HL-60/S4 treated with retinoic acid at 250 ng/mL for 4 days and 3 days (cell line): ENCODE measurements at regions not wholly inside any gene's neighbourhood (a gene's known extent, or its start where the extent isn't known, plus 50 kb on each side); places are given as distances from the start of the nearest gene placed in this dataset.

ENCODE experiments used
- in situ Hi-C: fragments of 300-500 bp; cut with MboI; formaldehyde crosslinking; loops from 2 replicates; pipeline ENCODE4 v1.7.0; 2022; ENCODE audit warnings: low sequenced_read_pairs

DNA sequence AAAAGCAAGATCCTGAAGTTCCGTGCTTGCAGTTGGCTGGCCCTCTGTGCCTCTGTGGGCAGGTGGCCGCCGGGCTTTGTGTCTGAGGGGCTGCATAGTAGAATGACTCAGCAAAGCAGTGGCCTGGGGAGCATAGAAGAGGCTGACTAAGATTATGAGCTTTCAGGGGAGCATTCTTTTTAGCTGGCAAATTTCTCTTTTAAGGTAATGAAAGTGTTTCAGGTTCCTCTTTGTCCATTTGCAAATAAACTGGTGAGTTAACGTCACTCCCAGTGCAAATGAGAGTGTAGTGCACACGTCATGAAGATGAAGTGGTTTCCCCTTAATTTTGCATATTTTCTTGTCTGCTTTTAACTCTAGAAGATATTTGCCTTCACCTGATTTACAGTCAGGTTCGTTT, 98.6 kb downstream of the BCL2L11 start:
- in situ Hi-C loops = no loop called here

DNA sequence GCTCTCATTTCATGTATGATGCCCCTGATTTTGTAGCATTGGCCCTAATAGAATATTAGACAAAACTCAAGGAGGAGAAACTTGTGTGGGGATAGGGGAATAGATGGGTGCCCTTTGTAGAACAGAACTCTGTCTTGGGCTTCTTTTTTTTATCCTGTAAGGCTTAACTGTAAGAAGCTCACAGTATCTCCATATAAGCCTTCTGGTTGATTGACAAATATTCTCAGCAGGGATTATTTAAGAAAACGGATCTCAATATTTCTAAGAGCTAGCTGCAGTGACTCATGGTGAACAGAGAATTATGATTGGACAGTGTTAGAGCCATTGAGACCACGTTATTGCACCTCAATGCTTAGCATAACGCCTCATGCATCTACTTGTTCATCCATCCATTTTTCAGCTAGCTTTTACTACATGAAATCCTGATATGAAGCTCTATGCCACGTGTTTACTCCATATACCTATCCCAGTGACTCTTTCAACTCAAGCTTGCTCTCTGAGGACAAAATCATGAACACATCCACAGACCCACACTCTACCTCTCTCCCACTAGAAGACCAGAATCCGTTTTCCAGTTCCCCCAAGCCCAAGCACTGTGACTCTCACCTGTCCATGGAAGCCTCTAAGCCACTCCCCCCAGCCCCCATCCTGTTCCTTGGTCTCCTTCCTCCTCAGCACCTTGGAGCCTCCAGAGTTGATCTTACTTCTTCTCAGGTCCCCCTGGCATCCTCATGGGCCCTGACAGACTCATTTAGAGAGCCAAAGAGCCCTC, 99.2 kb downstream of the BCL2L11 start:
- in situ Hi-C loops = no loop called here

DNA sequence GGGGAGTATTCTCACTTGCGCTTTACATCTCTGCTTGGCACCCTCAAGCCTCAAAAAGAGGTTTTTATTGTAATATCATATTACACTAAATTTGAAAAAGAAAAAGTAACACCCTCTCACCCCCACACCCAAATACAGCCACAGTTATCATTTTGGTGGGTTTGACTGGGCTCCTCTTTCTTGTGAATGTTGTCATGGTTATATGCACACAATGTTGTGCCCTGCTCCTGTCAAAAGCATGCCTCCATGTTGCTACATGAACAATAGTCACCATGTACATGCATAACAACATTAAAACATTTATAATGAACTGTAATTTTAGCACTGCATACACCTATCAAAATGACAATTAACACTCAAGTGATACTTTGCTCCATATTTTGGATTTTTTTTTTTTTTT, 100.2 kb downstream of the BCL2L11 start:
- in situ Hi-C loops = no loop called here

DNA sequence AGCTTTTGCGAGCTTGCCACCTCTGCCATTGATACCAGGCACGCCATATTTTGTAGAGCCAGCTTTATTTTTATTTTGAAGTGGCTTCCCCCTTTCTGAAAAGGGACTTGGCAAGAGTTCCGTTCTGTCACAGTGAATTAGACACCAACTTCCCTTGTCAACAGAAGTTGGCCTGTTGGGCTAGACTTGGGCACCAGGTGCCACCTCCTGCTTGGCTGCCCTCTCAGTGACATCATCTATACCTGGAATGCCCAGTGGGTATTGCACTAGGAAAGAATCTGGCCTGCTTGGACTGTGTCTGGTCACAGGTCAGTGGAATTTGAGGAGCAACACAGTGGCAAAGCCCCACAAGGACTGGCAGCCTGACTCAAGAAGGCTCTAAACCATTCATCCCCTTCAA, 101.0 kb downstream of the BCL2L11 start:
- in situ Hi-C loops = no loop called here

DNA sequence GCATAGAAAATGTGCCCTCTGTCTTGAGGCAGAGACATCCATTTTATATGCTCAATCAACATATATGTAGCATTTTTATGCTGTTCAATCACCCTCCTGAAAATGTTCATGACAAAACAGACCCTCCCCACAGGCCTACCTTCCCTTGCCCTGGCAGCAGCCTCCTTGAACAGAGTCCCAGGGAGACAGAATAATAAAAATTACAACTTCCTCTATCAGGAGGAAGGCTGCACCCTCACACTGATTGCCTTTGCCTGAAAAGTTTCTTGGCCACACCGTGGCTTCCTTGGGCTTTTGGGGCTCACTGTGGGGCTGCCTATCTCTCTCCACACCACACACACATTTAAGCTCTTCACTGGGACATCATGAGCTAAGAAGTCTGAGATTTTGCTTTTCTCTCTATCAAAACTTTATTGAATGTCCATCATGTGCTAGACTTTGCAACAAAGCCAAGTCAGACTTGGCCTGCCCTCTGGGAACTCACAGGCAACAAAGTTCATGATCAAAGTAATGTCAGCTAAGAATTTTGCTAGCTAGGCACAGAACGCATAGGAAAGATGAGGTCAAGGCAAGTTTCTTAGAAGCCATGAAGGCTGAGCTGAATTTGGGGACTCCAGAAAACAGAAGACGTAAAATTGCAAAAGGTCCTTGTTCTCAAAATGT, 101.6 kb downstream of the BCL2L11 start:
- in situ Hi-C loops = no loop called here

DNA sequence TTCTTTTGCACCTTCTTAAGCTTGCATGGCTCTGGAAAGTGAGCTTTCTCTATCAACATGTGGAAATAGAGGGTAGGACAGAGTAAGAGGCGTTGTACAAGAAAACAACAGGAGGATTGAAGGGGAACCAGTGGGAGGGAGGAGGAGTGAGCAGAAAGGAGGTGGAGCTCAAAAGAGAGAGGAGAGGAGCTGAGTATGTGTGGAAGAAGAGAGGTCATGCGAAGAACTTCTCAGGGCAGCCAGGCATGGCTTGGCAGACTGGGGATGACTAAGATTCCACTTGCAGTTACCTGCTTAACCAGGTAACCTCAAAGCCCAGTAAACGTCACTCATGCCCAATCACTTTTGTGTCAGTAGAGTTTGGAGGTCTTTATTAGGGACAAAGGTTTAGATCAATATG, 105.1 kb downstream of the BCL2L11 start:
- in situ Hi-C loops = no loop called here

DNA sequence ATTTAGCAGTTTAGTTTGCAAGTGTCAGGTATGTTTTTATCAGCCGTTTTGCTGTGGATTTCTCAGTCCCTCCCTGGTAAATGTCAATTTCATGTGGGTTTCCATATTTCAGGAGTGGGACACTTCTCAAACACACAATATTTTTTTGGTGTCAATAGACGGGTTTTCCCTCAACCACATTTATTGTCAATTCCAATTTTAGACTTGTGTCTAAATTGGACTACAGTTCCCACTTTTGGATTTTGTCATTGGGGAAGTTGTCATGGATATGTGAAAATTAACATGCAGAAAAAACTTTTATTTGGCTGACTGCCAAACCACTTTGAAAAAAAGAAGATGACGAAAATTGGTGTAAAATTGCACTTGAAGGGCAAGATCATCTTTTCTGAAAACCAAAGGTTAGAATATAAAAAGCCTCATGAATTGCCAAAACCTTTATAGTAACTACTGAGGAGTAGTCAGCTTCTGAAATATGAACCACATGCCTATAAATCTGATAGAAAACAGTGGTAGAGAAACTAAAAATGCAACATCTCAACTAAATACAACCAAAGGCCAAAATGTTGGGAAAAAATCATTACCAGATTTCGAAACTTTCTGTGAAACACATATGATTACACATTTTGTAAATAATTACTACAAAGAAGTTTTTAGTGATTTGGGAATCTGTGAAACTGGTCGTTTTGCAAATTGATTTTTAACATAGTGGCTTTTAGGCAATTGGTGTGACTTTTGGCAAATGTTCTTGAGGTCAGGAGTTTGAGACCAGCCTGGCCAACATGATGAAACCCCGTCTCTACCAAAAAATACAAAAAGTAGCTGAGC, 106.4 kb downstream of the BCL2L11 start:
- in situ Hi-C loops = no loop called here

DNA sequence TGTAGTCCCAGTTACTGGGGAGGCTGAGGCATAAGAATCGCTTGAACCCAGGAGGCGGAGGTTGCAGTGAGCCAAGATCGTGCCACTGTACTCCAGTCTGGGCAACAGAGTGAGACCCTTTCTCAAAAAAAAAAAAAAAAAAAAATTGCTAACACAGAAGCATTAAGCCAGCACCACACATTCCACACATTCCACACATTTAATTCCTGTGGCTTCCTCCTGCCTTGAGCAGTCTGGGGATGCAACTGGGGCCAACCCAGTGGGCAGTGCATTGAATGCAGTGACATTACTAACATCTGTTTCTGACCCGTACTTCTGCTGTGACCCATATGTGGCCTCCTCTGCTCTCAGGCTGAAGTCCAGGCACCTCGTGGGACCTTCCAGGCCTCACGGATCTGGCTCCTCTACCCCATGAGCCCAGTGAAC, 107.0 kb downstream of the BCL2L11 start:
- in situ Hi-C loops = no loop called here

DNA sequence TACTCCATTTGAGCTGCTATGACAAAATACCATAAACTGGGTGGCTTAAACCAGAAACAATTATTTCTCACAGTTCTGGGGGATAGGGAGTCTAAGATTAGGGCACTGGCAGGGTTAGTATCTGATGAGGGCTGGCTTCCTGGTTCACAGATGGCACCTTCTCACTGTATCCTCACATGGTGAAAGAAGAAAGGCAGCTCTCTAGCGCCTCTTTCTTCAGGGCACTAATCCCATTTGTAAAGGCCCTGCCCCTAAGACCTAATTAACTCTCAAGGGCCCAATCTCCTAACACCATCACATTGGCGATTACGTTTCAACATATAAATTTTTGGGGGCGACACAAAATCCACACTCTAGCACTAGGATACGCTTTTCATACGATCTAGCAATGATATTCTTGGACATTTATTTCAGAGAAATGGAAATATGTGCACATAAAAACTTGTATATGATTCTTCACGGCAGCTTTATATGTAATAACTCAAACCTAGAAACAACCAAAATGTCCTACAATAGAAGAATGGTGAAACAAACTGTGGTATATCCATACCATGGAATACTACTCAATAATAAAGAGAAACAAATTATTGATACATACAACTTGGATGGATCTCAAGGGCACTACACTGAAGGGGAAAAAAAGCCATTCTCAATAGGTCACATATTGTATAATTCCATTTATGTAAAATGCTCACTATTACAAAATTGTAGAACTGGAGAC, 111.0 kb downstream of the BCL2L11 start:
- in situ Hi-C loops = no loop called here

DNA sequence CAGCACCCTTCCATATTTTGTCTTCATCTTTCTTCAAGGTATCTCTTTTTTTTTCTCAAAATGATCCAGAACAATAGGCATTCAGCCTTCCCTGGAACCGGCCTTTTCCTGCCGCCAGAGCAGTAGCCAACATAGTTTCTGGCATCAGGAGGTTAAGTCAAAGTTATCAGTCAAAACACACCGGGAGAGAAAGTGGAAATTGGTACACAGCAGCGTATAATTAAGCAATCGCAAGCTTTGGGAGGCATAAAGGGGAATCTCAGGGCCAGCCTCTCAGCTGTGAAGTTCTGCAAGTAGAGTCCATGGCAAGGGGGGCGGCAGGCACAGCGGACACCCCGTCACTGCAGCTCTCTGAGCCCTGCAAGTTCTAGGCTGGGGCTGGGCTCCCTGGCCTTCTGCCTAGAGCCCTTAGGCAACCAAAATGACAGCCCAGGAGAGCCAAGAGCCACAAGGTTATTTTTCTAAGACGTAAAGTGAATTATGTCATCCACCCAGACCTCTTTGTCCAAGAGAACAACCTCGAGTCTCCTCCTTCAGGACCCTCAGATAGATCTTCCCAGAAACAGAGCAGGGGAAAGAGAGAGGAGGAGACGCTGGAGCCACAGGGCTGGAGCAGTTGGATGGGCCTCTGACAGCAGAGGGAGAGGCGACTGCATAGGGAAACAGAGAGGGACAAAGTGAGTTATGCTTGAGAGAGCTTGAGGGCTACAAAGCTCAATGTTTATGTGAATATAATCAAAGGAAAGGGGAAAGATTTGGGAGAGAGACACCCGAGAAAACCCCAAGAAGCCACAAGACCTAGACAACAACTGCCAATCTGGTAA, 114.7 kb downstream of the BCL2L11 start:
- in situ Hi-C loops = no loop called here

DNA sequence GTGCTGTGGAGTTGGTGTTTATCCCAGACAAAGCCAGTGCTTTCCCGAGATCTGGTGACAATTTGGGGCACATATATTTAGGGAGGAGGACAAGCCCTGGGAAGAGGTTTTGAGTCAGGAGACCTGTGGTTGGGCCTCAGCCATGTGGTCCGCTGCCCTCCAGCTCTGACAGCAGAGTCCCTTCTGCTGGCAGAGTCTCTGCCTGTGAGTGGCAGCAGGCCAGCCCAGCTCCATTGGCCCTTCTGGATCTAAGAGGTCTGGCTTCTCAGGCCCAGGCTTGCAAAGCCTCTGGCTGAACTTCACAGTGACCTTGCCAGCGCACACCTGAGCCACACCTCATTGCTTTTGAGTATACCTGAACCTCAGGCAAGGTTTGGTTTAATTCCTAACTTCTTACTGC, 115.3 kb downstream of the BCL2L11 start:
- in situ Hi-C loops = no loop called here

DNA sequence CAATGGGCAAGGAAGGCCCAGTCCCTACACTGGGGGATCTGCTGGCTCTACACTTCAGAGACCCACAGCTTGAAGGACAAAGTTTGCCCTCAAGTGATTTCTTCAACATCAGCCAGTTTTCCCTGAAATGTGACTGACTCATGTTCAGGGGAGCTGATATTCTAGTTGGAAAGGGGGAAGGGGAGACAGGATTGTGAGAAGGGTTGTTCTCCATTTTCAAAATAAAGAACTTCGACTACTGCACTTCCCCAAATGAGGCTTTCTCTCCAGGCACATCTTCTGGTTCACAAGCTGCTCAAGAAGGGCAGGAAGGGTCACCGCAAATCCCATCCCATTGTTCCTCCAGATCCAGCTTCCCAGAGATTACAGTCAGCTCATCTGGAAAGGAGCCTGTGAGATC, 117.6 kb downstream of the BCL2L11 start:
- in situ Hi-C loops = no loop called here

DNA sequence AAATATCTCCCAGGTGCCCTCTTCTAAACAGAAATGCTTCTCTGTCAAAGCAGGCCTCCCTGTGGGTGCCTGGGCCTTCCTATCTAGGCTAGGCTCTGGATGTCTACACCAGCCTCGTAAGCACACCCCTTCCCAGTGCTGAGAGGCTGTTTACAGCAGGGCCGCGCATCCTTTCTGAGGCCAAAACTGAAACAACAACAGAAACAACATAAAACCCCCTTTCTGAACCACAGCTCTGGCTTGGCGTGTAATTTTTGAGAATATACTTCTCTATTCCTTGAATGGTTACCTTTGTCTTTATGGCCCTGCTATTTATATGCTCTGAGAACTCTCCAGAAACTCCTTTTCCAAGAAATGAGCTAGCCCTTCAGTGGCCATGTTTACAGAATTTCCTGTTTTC, 118.4 kb downstream of the BCL2L11 start:
- in situ Hi-C loops = no loop called here

DNA sequence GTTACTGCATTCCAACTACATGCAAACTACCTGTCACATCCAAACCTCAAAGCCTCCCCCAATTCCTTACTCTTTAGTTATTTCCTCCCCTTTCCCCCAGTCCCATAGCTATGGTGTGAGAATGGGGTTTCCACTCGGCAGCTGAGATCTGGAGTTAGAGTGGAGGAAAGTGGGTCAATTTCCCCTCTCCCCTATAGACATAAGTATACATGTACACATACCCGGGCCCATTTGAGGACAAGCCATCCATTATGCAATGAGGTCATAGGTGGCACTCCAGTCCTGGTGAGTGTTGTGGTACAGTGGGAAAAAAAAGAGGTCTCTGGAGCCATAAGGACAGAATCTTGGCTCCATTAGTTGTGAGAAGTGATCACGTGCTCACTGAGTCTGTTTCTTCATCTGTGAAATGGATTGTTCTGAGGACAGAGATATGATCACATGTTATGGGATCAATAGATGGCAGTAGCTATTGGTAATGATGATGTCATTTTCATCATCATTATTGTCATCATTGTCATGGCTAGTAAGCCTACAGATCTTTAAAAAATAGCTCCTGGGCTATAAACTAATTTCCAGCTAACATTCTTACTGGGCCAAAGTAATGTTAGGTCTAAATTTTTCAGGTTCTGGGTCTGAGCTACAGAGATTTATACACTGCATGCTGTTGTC, 119.0 kb downstream of the BCL2L11 start:
- in situ Hi-C loops = no loop called here

DNA sequence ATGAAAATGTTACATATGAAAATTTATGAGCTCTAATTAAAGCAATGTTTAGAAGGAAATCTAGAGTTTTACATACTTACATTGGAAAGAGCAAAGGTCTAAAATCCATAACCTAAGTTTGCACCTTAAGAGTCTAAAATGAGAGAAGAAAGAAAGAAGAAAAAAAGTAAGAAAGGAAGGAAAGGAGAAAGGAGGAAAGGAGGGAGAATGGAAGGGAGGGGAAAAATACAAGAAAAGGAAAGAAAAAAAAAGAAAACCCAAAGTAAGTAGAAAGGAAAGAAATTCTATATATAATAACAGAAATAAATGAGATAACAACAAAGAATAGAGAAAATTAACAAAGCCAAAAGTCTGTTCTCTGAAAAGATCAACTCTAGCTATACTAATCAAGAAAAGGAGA, 122.6 kb downstream of the BCL2L11 start:
- in situ Hi-C loops = no loop called here

DNA sequence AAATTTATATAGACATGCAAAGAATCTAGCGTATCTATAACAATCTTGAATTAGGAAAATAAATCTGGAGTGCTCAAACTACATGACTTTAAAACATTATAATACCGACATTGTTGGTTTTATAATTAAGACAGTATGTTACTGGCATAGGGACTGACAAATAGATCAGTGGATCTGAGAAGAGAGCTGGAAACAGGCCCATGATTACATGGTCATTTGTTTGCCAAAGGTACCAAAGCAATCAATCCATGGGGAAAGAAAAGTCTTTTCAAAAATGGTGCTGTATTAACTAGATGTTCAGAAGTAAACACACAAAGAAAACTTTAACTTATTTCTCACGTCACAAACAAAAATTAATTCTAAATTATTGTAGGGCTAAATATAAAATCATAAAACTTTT, 124.2 kb downstream of the BCL2L11 start:
- in situ Hi-C loops = no loop called here

DNA sequence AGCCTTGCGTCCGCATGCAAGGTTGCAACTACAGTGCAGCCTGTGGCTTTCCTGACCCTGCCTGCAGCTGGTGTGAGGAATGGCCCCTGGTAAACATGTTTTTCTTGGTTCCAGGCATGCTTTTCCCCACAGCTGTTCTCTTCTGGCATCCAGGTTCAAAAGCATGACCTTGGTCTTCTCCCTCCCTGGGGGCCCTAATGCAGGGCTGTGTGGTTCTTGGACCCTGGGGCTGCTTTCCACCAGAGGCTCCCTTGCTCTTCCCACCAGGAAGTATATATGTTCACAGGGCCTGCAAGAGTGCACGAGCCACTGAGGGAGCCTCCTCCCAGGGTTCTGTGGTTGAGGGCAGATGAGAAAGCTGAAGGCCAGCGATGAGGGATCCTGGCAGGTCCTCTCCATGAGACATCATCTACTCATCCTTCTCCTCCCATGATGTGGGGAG, 125.9 kb downstream of the BCL2L11 start:
- in situ Hi-C loops = no loop called here

DNA sequence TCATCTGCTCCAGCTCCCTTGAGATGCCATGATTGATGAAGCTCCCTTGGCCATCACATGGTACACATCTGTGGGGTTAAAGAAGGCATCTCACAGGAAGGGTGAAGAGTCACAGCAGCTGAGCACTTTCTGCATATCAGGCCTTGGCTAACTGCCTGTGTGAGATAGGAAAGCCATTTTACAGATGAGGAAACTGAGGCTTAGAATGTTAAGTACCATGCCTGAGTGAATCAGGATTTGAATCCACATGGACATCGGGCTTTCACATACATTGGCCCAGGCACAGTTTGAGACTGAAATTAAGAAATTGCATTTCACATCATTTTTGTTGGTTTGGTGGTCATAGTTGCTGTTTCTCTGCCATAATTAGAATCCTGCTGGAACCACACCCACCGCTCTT, 126.8 kb downstream of the BCL2L11 start:
- in situ Hi-C loops = no loop called here

DNA sequence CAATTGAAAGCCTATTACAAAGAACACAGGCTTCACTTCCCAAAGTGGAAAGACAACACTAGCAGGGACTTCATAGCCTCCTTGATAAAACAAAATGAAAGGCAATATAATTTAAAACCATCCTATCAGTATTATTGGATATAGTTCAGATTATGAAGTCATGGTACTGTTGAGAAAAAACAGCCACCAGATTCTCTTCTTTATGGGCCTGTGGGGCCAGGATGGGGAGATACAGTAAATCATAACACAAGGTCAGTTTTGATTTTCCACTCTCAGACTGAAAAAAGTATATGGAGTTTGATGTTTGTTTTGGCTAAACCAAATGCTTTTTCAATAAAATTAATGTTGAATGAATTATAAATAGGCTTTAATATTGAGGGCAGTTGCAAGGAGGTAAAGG, 129.1 kb downstream of the BCL2L11 start:
- in situ Hi-C loops = no loop called here
